WERI-Rb-1 (cell line): ENCODE measurements at regions not wholly inside any gene's neighbourhood (a gene's known extent, or its start where the extent isn't known, plus 50 kb on each side); places are given as distances from the start of the nearest gene placed in this dataset.

Experiments used
- DNase-seq: peaks from one replicate; pipeline ENCODE4 v3.0.0-alpha.2; 2020
- H3K27ac ChIP-seq: fragments of 250-450 bp; sonication (Bioruptor Pico); 2 replicates; pipeline ENCODE4 v1.5.1; 2020; ENCODE audit warnings: mild to moderate bottlenecking, moderate library complexity
- H3K27me3 ChIP-seq: fragments of 250-450 bp; sonication (Bioruptor Pico); 2 replicates; pipeline ENCODE4 v1.5.1; 2021; ENCODE audit warnings: mild to moderate bottlenecking, low read depth, moderate library complexity; ENCODE audit not compliant: insufficient read depth, severe bottlenecking
- H3K36me3 ChIP-seq: fragments of 250-450 bp; sonication (Bioruptor Pico); 2 replicates; pipeline ENCODE4 v1.5.1; 2020; ENCODE audit warnings: mild to moderate bottlenecking, moderate library complexity
- H3K4me3 ChIP-seq: 2 replicates; pipeline ENCODE4 v1.5.1; 2011; ENCODE audit warnings: low read depth, mild to moderate bottlenecking, control low read depth, low read length
- H3K9me3 ChIP-seq: fragments of 250-450 bp; sonication (Bioruptor Pico); 2 replicates; pipeline ENCODE4 v1.5.1; 2021; ENCODE audit warnings: mild to moderate bottlenecking, moderate library complexity; ENCODE audit not compliant: severe bottlenecking
- TF ChIP-seq, protein P1 (sequence below): IDR thresholded peaks from 2 replicates; pipeline ENCODE4 v1.5.1; 2011; ENCODE audit warnings: low read depth, mild to moderate bottlenecking, control low read depth, inconsistent platforms, low read length

DNA sequence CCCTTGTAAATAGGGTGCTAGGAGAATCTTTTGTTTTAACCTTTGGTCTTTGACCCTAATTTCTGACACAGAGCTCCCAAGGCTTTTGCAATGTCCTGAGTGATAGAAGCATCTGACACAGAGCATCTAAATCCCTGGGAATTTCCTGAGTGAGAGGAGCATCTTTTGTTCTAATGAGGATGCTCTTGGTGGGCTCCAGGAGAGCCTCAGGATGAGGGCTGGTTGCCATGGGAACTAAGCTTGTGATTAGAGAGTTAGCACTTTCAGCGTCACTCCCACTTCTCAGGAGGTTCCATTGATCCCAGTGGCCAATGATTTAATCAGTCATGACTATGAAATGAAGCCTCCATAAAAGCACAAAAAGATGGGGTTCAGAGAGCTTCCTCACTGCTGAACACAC lies 264.8 kb downstream of the KIF20B start:
- DNase-seq: peak; percentile 15
- TF ChIP-seq, protein P1, sequence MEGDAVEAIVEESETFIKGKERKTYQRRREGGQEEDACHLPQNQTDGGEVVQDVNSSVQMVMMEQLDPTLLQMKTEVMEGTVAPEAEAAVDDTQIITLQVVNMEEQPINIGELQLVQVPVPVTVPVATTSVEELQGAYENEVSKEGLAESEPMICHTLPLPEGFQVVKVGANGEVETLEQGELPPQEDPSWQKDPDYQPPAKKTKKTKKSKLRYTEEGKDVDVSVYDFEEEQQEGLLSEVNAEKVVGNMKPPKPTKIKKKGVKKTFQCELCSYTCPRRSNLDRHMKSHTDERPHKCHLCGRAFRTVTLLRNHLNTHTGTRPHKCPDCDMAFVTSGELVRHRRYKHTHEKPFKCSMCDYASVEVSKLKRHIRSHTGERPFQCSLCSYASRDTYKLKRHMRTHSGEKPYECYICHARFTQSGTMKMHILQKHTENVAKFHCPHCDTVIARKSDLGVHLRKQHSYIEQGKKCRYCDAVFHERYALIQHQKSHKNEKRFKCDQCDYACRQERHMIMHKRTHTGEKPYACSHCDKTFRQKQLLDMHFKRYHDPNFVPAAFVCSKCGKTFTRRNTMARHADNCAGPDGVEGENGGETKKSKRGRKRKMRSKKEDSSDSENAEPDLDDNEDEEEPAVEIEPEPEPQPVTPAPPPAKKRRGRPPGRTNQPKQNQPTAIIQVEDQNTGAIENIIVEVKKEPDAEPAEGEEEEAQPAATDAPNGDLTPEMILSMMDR: no peak
- no peaks in the 10 kb centered on the region for H3K36me3 ChIP-seq
- no peak overlapping the region for H3K27ac ChIP-seq
- no peaks in the 10 kb centered on the region for H3K9me3 ChIP-seq
- no peaks in the 10 kb centered on the region for H3K27me3 ChIP-seq
- no peak overlapping the region for H3K4me3 ChIP-seq

DNA sequence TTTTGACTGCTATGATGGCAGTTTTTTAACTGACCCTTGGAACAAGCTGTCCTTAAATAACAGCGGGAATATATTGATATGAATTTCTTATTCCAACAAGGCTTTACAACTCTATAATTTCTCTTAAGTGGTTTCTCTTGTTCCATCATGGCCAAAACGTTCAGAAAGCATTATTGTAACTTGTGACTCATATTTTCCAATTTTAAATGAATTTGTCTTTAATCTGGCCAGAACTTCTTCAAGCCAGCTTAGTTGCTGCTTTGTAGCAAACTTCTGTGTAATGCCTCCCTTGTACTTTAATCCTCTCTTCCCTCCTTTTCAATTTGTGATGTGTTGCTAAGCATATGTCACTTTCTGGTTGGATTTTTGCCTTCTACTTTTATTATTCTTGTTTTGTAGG lies 271.9 kb downstream of the KIF20B start:
- H3K9me3 ChIP-seq: no peaks in the 10 kb centered on the region
- no peak overlapping the region for H3K4me3 ChIP-seq
- H3K27ac ChIP-seq: no peak overlapping the region
- TF ChIP-seq, protein P1: no peak
- no peaks in the 10 kb centered on the region for H3K27me3 ChIP-seq
- H3K36me3 ChIP-seq: no peaks in the 10 kb centered on the region
- no peak for DNase-seq

DNA sequence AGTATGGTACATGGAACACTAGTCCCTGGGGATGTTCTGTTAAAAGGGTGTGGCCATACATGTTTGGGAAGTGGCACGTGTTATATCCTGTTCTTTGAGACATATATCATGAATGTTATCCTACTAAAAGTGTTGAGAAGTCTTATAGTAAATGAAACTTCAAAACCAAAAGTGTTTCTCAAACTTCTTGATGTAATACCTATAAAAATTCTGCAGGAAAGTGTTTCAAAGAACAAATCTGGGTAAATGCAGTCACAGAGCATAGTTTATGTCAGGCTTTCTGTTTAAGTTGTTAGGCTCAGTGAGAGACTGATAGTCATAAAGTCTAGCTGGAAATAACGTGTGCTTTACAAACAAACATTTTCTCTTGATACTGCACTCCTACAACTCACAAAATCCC lies 273.7 kb downstream of the KIF20B start:
- Histone ChIP-seq H3K27ac (no peak overlapping the region), H3K4me3 (no peak overlapping the region), H3K27me3 (no peaks in the 10 kb centered on the region), H3K9me3 (no peaks in the 10 kb centered on the region), H3K36me3 (no peaks in the 10 kb centered on the region)
- TF ChIP-seq, protein P1: no peak
- DNase-seq: no peak

DNA sequence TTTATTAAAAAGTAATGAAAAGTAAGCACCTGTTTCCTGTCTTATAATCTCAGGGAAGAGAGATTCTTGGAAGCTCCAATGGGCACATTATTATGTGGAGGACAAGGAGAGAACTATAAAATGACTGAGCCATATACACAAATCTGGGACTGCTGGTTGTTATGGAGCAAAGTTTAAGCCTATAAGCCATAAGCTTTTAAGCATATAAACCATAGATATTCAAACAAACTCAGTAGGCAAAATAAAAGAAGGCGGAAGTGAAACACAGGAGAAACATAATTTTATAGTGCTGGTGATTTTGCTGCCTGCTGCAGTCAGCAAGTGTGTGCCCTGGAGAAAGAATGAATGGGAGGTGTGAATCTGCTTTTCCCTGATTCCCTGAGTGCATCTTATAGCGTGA lies 274.4 kb downstream of the KIF20B start:
- H3K9me3 ChIP-seq: no peaks in the 10 kb centered on the region
- no peaks in the 10 kb centered on the region for H3K27me3 ChIP-seq
- TF ChIP-seq, protein P1: no peak
- H3K27ac ChIP-seq: no peak overlapping the region
- no peaks in the 10 kb centered on the region for H3K36me3 ChIP-seq
- H3K4me3 ChIP-seq: no peak overlapping the region
- DNase-seq: no peak

DNA sequence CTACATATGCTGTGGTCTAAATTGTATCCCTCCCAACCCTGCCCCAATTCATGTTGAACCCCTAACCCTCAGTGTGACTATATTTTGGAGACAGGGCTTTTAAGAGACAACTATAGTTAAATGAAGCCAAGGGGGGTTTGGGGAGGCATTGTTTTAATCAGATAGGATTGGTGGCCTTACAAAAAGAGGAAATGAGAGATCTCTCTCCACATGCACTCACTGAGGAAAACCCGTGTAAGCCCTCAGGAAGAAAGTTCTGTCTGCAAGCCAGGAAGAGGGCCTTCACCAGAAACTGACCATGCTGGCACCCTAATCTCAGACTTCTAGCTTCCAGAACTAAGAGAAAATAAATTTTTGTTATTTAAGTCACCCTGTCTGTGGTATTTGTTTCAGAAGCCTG lies 276.7 kb downstream of the KIF20B start:
- H3K4me3 ChIP-seq: no peak overlapping the region
- no peaks in the 10 kb centered on the region for H3K27me3 ChIP-seq
- DNase-seq: no peak
- H3K27ac ChIP-seq: no peak overlapping the region
- no peaks in the 10 kb centered on the region for H3K9me3 ChIP-seq
- TF ChIP-seq, protein P1: no peak
- H3K36me3 ChIP-seq: no peaks in the 10 kb centered on the region

DNA sequence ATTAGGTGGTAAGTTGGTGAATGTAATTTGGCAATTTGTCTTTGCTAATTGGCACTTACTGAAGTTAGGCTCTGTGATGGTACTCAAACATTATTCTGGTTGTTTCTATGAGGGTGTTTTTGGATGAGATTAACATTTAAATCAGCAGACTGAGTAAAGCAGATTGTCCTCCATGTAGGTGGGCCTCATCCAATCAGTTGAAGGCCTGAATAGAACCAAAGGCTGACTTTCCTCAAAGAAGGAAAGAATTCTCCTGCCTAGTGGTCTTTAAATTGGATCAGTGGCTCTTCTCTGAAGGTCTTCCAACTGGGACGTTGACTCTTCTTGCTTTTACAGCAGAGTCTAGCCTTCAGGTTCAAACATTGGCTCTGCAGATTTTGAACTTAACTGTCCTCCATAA lies 278.3 kb downstream of the KIF20B start:
- no peaks in the 10 kb centered on the region for H3K36me3 ChIP-seq
- TF ChIP-seq, protein P1: no peak

More for the DNA sequence above, 278.3 kb downstream of the KIF20B start:
- H3K4me3 ChIP-seq: no peak overlapping the region
- no peak for DNase-seq
- no peaks in the 10 kb centered on the region for H3K27me3 ChIP-seq
- no peak overlapping the region for H3K27ac ChIP-seq
- no peaks in the 10 kb centered on the region for H3K9me3 ChIP-seq
